H9 (cell line): ENCODE measurements at regions not wholly inside any gene's neighbourhood (a gene's known extent, or its start where the extent isn't known, plus 50 kb on each side); places are given as distances from the start of the nearest gene placed in this dataset.

Experiments used
- DNase-seq: peaks from one replicate; pipeline ENCODE4 v3.0.0-alpha.2; 2017
- H2AFZ ChIP-seq: one replicate; pipeline ENCODE4 v1.6.1; 2013; ENCODE audit warnings: mild to moderate bottlenecking, low read length, control low read depth, moderate library complexity
- H2AK5ac ChIP-seq: 2 replicates; pipeline ENCODE4 v1.6.1; 2013; ENCODE audit warnings: low read length, control low read depth, mixed read lengths; ENCODE audit not compliant: insufficient read length
- H2BK120ac ChIP-seq: one replicate; pipeline ENCODE4 v1.6.1; 2013; ENCODE audit warnings: low read depth, mild to moderate bottlenecking, low read length, control low read depth, inconsistent platforms; ENCODE audit not compliant: poor library complexity, severe bottlenecking
- H2BK12ac ChIP-seq: 2 replicates; pipeline ENCODE4 v1.6.1; 2013; ENCODE audit warnings: low read length, control low read depth, mixed read lengths, low read depth; ENCODE audit not compliant: insufficient read length
- H2BK15ac ChIP-seq: 2 replicates; pipeline ENCODE4 v1.6.1; 2013; ENCODE audit warnings: low read depth, low read length, control low read depth
- H2BK20ac ChIP-seq: one replicate; pipeline ENCODE4 v1.6.1; 2013; ENCODE audit warnings: low read depth, mild to moderate bottlenecking, low read length, control low read depth, inconsistent platforms; ENCODE audit not compliant: poor library complexity, severe bottlenecking
- H2BK5ac ChIP-seq: 2 replicates; pipeline ENCODE4 v1.6.1; 2013; ENCODE audit warnings: low read length, control low read depth, mixed read lengths; ENCODE audit not compliant: insufficient read length
- H3K14ac ChIP-seq: 2 replicates; pipeline ENCODE4 v1.6.1; 2013; ENCODE audit warnings: low read length, control low read depth; ENCODE audit not compliant: insufficient read depth
- H3K18ac ChIP-seq: 2 replicates; pipeline ENCODE4 v1.6.1; 2013; ENCODE audit warnings: low read depth, mild to moderate bottlenecking, mixed read lengths, low read length, control low read depth; ENCODE audit not compliant: insufficient read length
- H3K23ac ChIP-seq: 2 replicates; pipeline ENCODE4 v1.6.1; 2013; ENCODE audit warnings: low read length, control low read depth, mixed read lengths, low read depth; ENCODE audit not compliant: insufficient read length
- H3K23me2 ChIP-seq: 2 replicates; pipeline ENCODE4 v1.6.1; 2013; ENCODE audit warnings: low read depth, mild to moderate bottlenecking, mixed read lengths, low read length, control low read depth; ENCODE audit not compliant: insufficient read length, poor library complexity, severe bottlenecking
- H3K27ac ChIP-seq: 2 replicates; pipeline ENCODE4 v1.5.1; 2013; ENCODE audit warnings: low read length, control low read depth, mixed read lengths, low read depth; ENCODE audit not compliant: insufficient read length
- H3K27me3 ChIP-seq: 2 replicates; pipeline ENCODE4 v1.6.1; 2013; ENCODE audit warnings: low read length, control low read depth, inconsistent platforms; ENCODE audit not compliant: insufficient read depth
- H3K4ac ChIP-seq: 2 replicates; pipeline ENCODE4 v1.6.1; 2013; ENCODE audit warnings: low read depth, mild to moderate bottlenecking, control low read depth, inconsistent platforms, low read length, moderate library complexity
- H3K4me1 ChIP-seq: 2 replicates; pipeline ENCODE4 v1.6.1; 2013; ENCODE audit warnings: low read length, control low read depth, inconsistent platforms; ENCODE audit not compliant: insufficient read depth
- H3K4me2 ChIP-seq: 2 replicates; pipeline ENCODE4 v1.6.1; 2013; ENCODE audit warnings: low read length, control low read depth, mixed read lengths; ENCODE audit not compliant: insufficient read length, insufficient read depth
- H3K56ac ChIP-seq: 2 replicates; pipeline ENCODE4 v1.6.1; 2013; ENCODE audit warnings: low read depth, mild to moderate bottlenecking, mixed read lengths, low read length, control low read depth; ENCODE audit not compliant: insufficient read length
- H3K79me1 ChIP-seq: 2 replicates; pipeline ENCODE4 v1.6.1; 2013; ENCODE audit warnings: low read depth, mild to moderate bottlenecking, moderate library complexity, low read length, control low read depth, inconsistent platforms; ENCODE audit not compliant: insufficient read depth, poor library complexity, severe bottlenecking
- H3K79me2 ChIP-seq: 2 replicates; pipeline ENCODE4 v1.6.1; 2013; ENCODE audit warnings: low read length, control low read depth, inconsistent platforms; ENCODE audit not compliant: insufficient read depth
- H3K9ac ChIP-seq: 2 replicates; pipeline ENCODE4 v1.6.1; 2013; ENCODE audit warnings: low read length, control low read depth, mixed read lengths; ENCODE audit not compliant: insufficient read length; ENCODE audit errors: extremely low read depth
- H3K9me3 ChIP-seq: one replicate; pipeline ENCODE4 v1.6.1; 2013; ENCODE audit warnings: low read depth, low read length, inconsistent platforms; ENCODE audit not compliant: control insufficient read depth
- H3T11ph ChIP-seq: one replicate; pipeline ENCODE4 v1.6.1; 2013; ENCODE audit warnings: mild to moderate bottlenecking, low read length, control low read depth, inconsistent platforms
- H4K20me1 ChIP-seq: one replicate; pipeline ENCODE4 v1.6.1; 2013; ENCODE audit not compliant: control insufficient read depth, insufficient read length, insufficient read depth
- H4K5ac ChIP-seq: 2 replicates; pipeline ENCODE4 v1.6.1; 2013; ENCODE audit warnings: low read depth, mild to moderate bottlenecking, mixed read lengths, low read length, control low read depth; ENCODE audit not compliant: insufficient read length
- H4K8ac ChIP-seq: replicated peaks from 2 replicates; pipeline ENCODE4 v1.6.1; 2013; ENCODE audit warnings: low read length, control low read depth, mixed read lengths, low read depth; ENCODE audit not compliant: insufficient read length
- H4K91ac ChIP-seq: 2 replicates; pipeline ENCODE4 v1.6.1; 2013; ENCODE audit warnings: low read depth, mild to moderate bottlenecking, moderate library complexity, mixed read lengths, low read length, control low read depth; ENCODE audit not compliant: insufficient read length
- H3K27ac Mint-ChIP-seq, 3 experiments: 2 replicates in 2 of 3; 3 replicates in 1 of 3; pipeline ENCODE4 v1.8.0; 2020 to 2021; ENCODE audit warnings: mixed read lengths in 3 of 3, mild to moderate bottlenecking in 1 of 3, moderate library complexity in 1 of 3
- H3K27me3 Mint-ChIP-seq: 2 replicates; pipeline ENCODE4 v1.8.0; 2021; ENCODE audit warnings: low read depth, mild to moderate bottlenecking, moderate library complexity, mixed read lengths
- H3K36me3 Mint-ChIP-seq, 3 experiments: 2 replicates in 2 of 3; 3 replicates in 1 of 3; pipeline ENCODE4 v1.8.0; 2020 to 2021; ENCODE audit warnings: low read depth in 3 of 3, mixed read lengths in 3 of 3; ENCODE audit not compliant: insufficient read depth in 1 of 3
- H3K4me1 Mint-ChIP-seq, 2 experiments: 2 replicates each; pipeline ENCODE4 v1.8.0; 2020; ENCODE audit warnings: mixed read lengths in 2 of 2
- H3K4me3 Mint-ChIP-seq, 2 experiments: 2 replicates in 1 of 2; 3 replicates in 1 of 2; pipeline ENCODE4 v1.8.0; 2020 to 2021; ENCODE audit warnings: mild to moderate bottlenecking in 2 of 2, mixed read lengths in 2 of 2, moderate library complexity in 1 of 2
- H3K9me3 Mint-ChIP-seq, 2 experiments: 2 replicates in 1 of 2; 3 replicates in 1 of 2; pipeline ENCODE4 v1.8.0; 2020; ENCODE audit warnings: mild to moderate bottlenecking in 2 of 2, mixed read lengths in 2 of 2, moderate library complexity in 1 of 2
- WGBS: extraction: QIAGEN DNeasy Blood & Tissue Kit; methylation state at CpG from one replicate; pipeline ENCODE4 v1.1.7; 2013; ENCODE audit warnings: missing lambda C conversion rate, low lambda C conversion rate, mixed read lengths; ENCODE audit not compliant: insufficient read length; ENCODE audit errors: extremely low coverage; 5-methylcytosine and 5-hydroxymethylcytosine counted together
- TF ChIP-seq, protein P1 (sequence below): fragments of 200-600 bp; sonication (generic); conservative IDR thresholded peaks from 3 replicates; pipeline ENCODE4 v1.8.0; 2021; ENCODE audit warnings: antibody characterized with exemption, mild to moderate bottlenecking

GRCh38 chr9:26058111-26058895 is 380.1 kb upstream of the TUSC1 start:
- Histone ChIP-seq H3K27me3 (no peaks in the 10 kb centered on the region), H3K4me1 (peaks cover 4% of the 10 kb centered on the region; the same call in 1 of the 2 replicates), H2AK5ac (no peak overlapping the region), H4K5ac (no peak overlapping the region), H3K9ac (no peak overlapping the region), H3T11ph (no peak overlapping the region), H2BK15ac (no peak overlapping the region), H3K23ac (no peak overlapping the region), H3K14ac (no peak overlapping the region), H3K23me2 (no peaks in the 10 kb centered on the region), H2BK120ac (no peak overlapping the region), H4K20me1 (no peaks in the 10 kb centered on the region), H3K27ac (no peak overlapping the region), H3K4ac (no peak overlapping the region), H3K79me1 (no peaks in the 10 kb centered on the region), H2BK5ac (no peak overlapping the region), H2BK20ac (no peak overlapping the region), H3K9me3 (no peaks in the 10 kb centered on the region), H3K56ac (no peak overlapping the region), H4K91ac (no peak overlapping the region), H4K8ac (no peak overlapping the region), H3K18ac (no peak overlapping the region), H2AFZ (no peak overlapping the region), H3K4me2 (no peak overlapping the region), H3K79me2 (no peaks in the 10 kb centered on the region), H2BK12ac (no peak overlapping the region)
- TF ChIP-seq, protein P1, sequence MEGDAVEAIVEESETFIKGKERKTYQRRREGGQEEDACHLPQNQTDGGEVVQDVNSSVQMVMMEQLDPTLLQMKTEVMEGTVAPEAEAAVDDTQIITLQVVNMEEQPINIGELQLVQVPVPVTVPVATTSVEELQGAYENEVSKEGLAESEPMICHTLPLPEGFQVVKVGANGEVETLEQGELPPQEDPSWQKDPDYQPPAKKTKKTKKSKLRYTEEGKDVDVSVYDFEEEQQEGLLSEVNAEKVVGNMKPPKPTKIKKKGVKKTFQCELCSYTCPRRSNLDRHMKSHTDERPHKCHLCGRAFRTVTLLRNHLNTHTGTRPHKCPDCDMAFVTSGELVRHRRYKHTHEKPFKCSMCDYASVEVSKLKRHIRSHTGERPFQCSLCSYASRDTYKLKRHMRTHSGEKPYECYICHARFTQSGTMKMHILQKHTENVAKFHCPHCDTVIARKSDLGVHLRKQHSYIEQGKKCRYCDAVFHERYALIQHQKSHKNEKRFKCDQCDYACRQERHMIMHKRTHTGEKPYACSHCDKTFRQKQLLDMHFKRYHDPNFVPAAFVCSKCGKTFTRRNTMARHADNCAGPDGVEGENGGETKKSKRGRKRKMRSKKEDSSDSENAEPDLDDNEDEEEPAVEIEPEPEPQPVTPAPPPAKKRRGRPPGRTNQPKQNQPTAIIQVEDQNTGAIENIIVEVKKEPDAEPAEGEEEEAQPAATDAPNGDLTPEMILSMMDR, result no peak
- Mint-ChIP-seq H3K27me3 (no peaks in the 10 kb centered on the region), H3K4me3 (no peak overlapping the region), H3K36me3 (peaks cover 0 to 4% (median 3%) of the 10 kb centered on the region in 3 experiments; a peak in 2 of 7 replicates), H3K4me1 (peaks cover 25 to 28% of the 10 kb centered on the region in 2 experiments), H3K27ac (no peak overlapping the region), H3K9me3 (peaks cover 0 to 4% of the 10 kb centered on the region in 2 experiments; a peak in 1 of 5 replicates)
- DNase-seq, result no peak
- WGBS, result no CpG with 5 or more reads among the region's 1 CpG
